ENCODE measurements at regions not wholly inside any gene's neighbourhood (a gene's known extent, or its start where the extent isn't known, plus 50 kb on each side); places are given as distances from the start of the nearest gene placed in this dataset.

GRCh38 chr18:22838639-22839277, 94.4 kb upstream of the RBBP8 start:
- DNase-seq (no peak), ATAC-seq (ENCODE audit: insufficient read depth, low read depth) (no peak)
- Histone ChIP-seq H4K20me1 (ENCODE audit: insufficient read depth, low read length) (no peaks in the 10 kb centered on the region), H3K4me2 (ENCODE audit: insufficient read depth, low read length) (no peak overlapping the region), H3K27me3 (ENCODE audit: insufficient read depth, low read length, poor library complexity) (peaks cover 22% of the 10 kb centered on the region), H3K27ac (ENCODE audit: low read length) (no peak overlapping the region), H3K4me1 (ENCODE audit: insufficient read depth, low read length) (no peaks in the 10 kb centered on the region), H3K36me3 (ENCODE audit: insufficient read depth, low read length) (no peaks in the 10 kb centered on the region), H2AFZ (ENCODE audit: low read depth, low read length) (no peak overlapping the region), H3K9me3 (ENCODE audit: insufficient read depth, low read length, severe bottlenecking) (no peaks in the 10 kb centered on the region), H3K79me2 (ENCODE audit: insufficient read depth, low read length) (no peaks in the 10 kb centered on the region), H3K4me3 (ENCODE audit: low read depth in 1 of 2, low read length in 2 of 2) (no peak overlapping the region), H3K9ac (ENCODE audit: low read depth, low read length) (no peak overlapping the region)
- TF ChIP-seq EZH2 (IDR thresholded peaks at IDR 0.05; ENCODE audit: borderline replicate concordance, low read depth, low read length, severe bottlenecking) = no peak

GRCh38 chr18:22839340-22839821, 93.7 kb upstream of the RBBP8 start:
- Histone ChIP-seq H3K9ac (ENCODE audit: low read depth, low read length) (no peak overlapping the region), H3K79me2 (ENCODE audit: insufficient read depth, low read length) (no peaks in the 10 kb centered on the region), H3K4me3 (ENCODE audit: low read depth in 1 of 2, low read length in 2 of 2) (no peak overlapping the region), H3K4me1 (ENCODE audit: insufficient read depth, low read length) (no peaks in the 10 kb centered on the region), H3K27me3 (ENCODE audit: insufficient read depth, low read length, poor library complexity) (peaks cover 22% of the 10 kb centered on the region), H3K27ac (ENCODE audit: low read length) (no peak overlapping the region), H3K36me3 (ENCODE audit: insufficient read depth, low read length) (no peaks in the 10 kb centered on the region), H3K4me2 (ENCODE audit: insufficient read depth, low read length) (no peak overlapping the region), H4K20me1 (ENCODE audit: insufficient read depth, low read length) (no peaks in the 10 kb centered on the region), H2AFZ (ENCODE audit: low read depth, low read length) (no peak overlapping the region), H3K9me3 (ENCODE audit: insufficient read depth, low read length, severe bottlenecking) (no peaks in the 10 kb centered on the region)
- ATAC-seq (ENCODE audit: insufficient read depth, low read depth) (no peak), DNase-seq (no peak)
- no peak for TF ChIP-seq EZH2 (IDR thresholded peaks at IDR 0.05; ENCODE audit: borderline replicate concordance, low read depth, low read length, severe bottlenecking)
- no peak for TF ChIP-seq CTCF (IDR thresholded peaks at IDR 0.05; ENCODE audit: borderline replicate concordance, extremely low read depth, low read length, poor library complexity, severe bottlenecking)

GRCh38 chr18:22840606-22841144, 92.5 kb upstream of the RBBP8 start:
- no peaks in the 10 kb centered on the region for H4K20me1 ChIP-seq (ENCODE audit: insufficient read depth, low read length)
- H3K4me1 ChIP-seq (ENCODE audit: insufficient read depth, low read length) = no peaks in the 10 kb centered on the region
- H3K9me3 ChIP-seq (ENCODE audit: insufficient read depth, low read length, severe bottlenecking) = no peaks in the 10 kb centered on the region
- H3K27ac ChIP-seq (ENCODE audit: low read length) = no peak overlapping the region
- ATAC-seq (ENCODE audit: insufficient read depth, low read depth) (no peak), DNase-seq (no peak)
- H3K36me3 ChIP-seq (ENCODE audit: insufficient read depth, low read length) = no peaks in the 10 kb centered on the region
- H3K9ac ChIP-seq (ENCODE audit: low read depth, low read length) = no peak overlapping the region
- H3K27me3 ChIP-seq (ENCODE audit: insufficient read depth, low read length, poor library complexity) = peaks cover 20% of the 10 kb centered on the region
- H3K79me2 ChIP-seq (ENCODE audit: insufficient read depth, low read length) = no peaks in the 10 kb centered on the region
- TF ChIP-seq EZH2 (IDR thresholded peaks at IDR 0.05; ENCODE audit: borderline replicate concordance, low read depth, low read length, severe bottlenecking) = no peak
- H3K4me2 ChIP-seq (ENCODE audit: insufficient read depth, low read length) = no peak overlapping the region
- H2AFZ ChIP-seq (ENCODE audit: low read depth, low read length) = no peak overlapping the region
- no peak overlapping the region for H3K4me3 ChIP-seq (ENCODE audit: low read depth in 1 of 2, low read length in 2 of 2)

- H3K36me3 ChIP-seq (ENCODE audit: insufficient read depth, low read length) = no peaks in the 10 kb centered on the region
- no peaks in the 10 kb centered on the region for H3K9me3 ChIP-seq (ENCODE audit: insufficient read depth, low read length, severe bottlenecking)
- no peak overlapping the region for H2AFZ ChIP-seq (ENCODE audit: low read depth, low read length)
- H3K27me3 ChIP-seq (ENCODE audit: insufficient read depth, low read length, poor library complexity) = peaks cover 17% of the 10 kb centered on the region
- H4K20me1 ChIP-seq (ENCODE audit: insufficient read depth, low read length) = no peaks in the 10 kb centered on the region
- H3K4me1 ChIP-seq (ENCODE audit: insufficient read depth, low read length) = no peaks in the 10 kb centered on the region
- H3K9ac ChIP-seq (ENCODE audit: low read depth, low read length) = no peak overlapping the region
- H3K79me2 ChIP-seq (ENCODE audit: insufficient read depth, low read length) = no peaks in the 10 kb centered on the region
- DNase-seq = no peak
- no peak overlapping the region for H3K4me3 ChIP-seq (ENCODE audit: low read depth in 1 of 2, low read length in 2 of 2)
- TF ChIP-seq CTCF (IDR thresholded peaks at IDR 0.05; ENCODE audit: borderline replicate concordance, extremely low read depth, low read length, poor library complexity, severe bottlenecking) = no peak
- TF ChIP-seq EZH2 (IDR thresholded peaks at IDR 0.05; ENCODE audit: borderline replicate concordance, low read depth, low read length, severe bottlenecking) = no peak
- H3K4me2 ChIP-seq (ENCODE audit: insufficient read depth, low read length) = no peak overlapping the region
- no peak overlapping the region for H3K27ac ChIP-seq (ENCODE audit: low read length)
- ATAC-seq (ENCODE audit: insufficient read depth, low read depth) = no peak
These were observed 91.3 kb upstream of the RBBP8 start for GRCh38 chr18:22841840-22842239.

All from DND-41 (cell line).